Activated CD4-positive, CD25-positive, alpha-beta regulatory T cell treated with anti-CD3 and anti-CD28 coated beads, Interleukin-2, amount 50 U/mL, for 16 hours (primary cell): ENCODE measurements at regions not wholly inside any gene's neighbourhood (a gene's known extent, or its start where the extent isn't known, plus 50 kb on each side); places are given as distances from the start of the nearest gene placed in this dataset.
"Not testable (repeated sequence)": the region's sequence is repeated elsewhere in the genome, so short reads cannot be mapped to it uniquely, and the experiment has no call there.

Experiments used
- DNase-seq: peaks from one replicate; pipeline ENCODE4 v3.0.0-alpha.2; 2020; ENCODE audit warnings: low read depth, low spot score

GRCh38 chrX:3788494-3789233 lies 75.2 kb upstream of the PRKX start:
- DNase-seq: no peak

- DNase-seq: no peak
Measured at GRCh38 chrX:3787856-3788255, 74.4 kb upstream of the PRKX start.

- not testable (repeated sequence) for DNase-seq
Measured at GRCh38 chrX:3785822-3786221, 72.4 kb upstream of the PRKX start.

- no peak for DNase-seq
Measured at GRCh38 chrX:3780564-3780963, 67.1 kb upstream of the PRKX start.

GRCh38 chrX:3779546-3779945 lies 66.1 kb upstream of the PRKX start:
- no peak for DNase-seq

GRCh38 chrX:3777416-3777815 lies 64.0 kb upstream of the PRKX start:
- DNase-seq: no peak

GRCh38 chrX:3771766-3772165 lies 58.3 kb upstream of the PRKX start:
- DNase-seq: no peak

- DNase-seq: no peak
Measured at GRCh38 chrX:3768881-3769280, 55.4 kb upstream of the PRKX start.
